H1 (cell line): ENCODE measurements at regions not wholly inside any gene's neighbourhood (a gene's known extent, or its start where the extent isn't known, plus 50 kb on each side); places are given as distances from the start of the nearest gene placed in this dataset.

Experiments used
- CHD1 ChIP-seq: IDR thresholded peaks from 2 replicates; pipeline ENCODE4 v1.6.1; 2012; ENCODE audit warnings: low read depth, low read length, improper control_type of control experiment
- KDM5A ChIP-seq: fragments of 200-600 bp; IDR thresholded peaks from 2 replicates; pipeline ENCODE4 v1.7.1; 2012; ENCODE audit warnings: mild to moderate bottlenecking, low read length, inconsistent platforms, mixed read lengths
- NANOG ChIP-seq: IDR thresholded peaks from 2 replicates; pipeline ENCODE4 v1.6.1; 2011; ENCODE audit warnings: low read length, low read depth, mild to moderate bottlenecking, inconsistent platforms; ENCODE audit not compliant: insufficient read depth, poor library complexity, severe bottlenecking

- no peak for TF ChIP-seq NANOG
- no peak for TF ChIP-seq KDM5A
- no peak for TF ChIP-seq CHD1
Observed at GRCh38 chr10:121262774-121263430, 335.3 kb downstream of the FGFR2 start (continued).
